KMS-11 (cell line): ENCODE measurements at regions not wholly inside any gene's neighbourhood (a gene's known extent, or its start where the extent isn't known, plus 50 kb on each side); places are given as distances from the start of the nearest gene placed in this dataset.

Experiments used
- H2AFZ ChIP-seq: fragments of 200-600 bp; sonication (generic); 2 replicates; pipeline ENCODE4 v1.6.1; 2016; ENCODE audit warnings: antibody characterized with exemption, mixed run types, low read depth
- H3K27ac ChIP-seq: fragments of 200-600 bp; sonication (generic); 2 replicates; pipeline ENCODE4 v1.6.1; 2016; ENCODE audit warnings: mild to moderate bottlenecking, mixed run types
- H3K27me3 ChIP-seq: fragments of 200-600 bp; sonication (generic); 2 replicates; pipeline ENCODE4 v1.6.1; 2017; ENCODE audit warnings: mild to moderate bottlenecking, low read depth, mixed run types, moderate library complexity; ENCODE audit not compliant: insufficient read depth
- H3K36me3 ChIP-seq: fragments of 200-600 bp; sonication (generic); 2 replicates; pipeline ENCODE4 v1.6.1; 2017; ENCODE audit warnings: mild to moderate bottlenecking, mixed run types; ENCODE audit not compliant: insufficient read depth
- H3K4me1 ChIP-seq: fragments of 200-600 bp; sonication (generic); 2 replicates; pipeline ENCODE4 v1.6.1; 2016; ENCODE audit warnings: mild to moderate bottlenecking, low read depth, mixed run types; ENCODE audit not compliant: poor library complexity, severe bottlenecking
- H3K4me2 ChIP-seq: fragments of 200-600 bp; sonication (generic); 2 replicates; pipeline ENCODE4 v1.7.0; 2016; ENCODE audit warnings: mild to moderate bottlenecking, mixed run types
- H3K4me3 ChIP-seq: fragments of 200-600 bp; sonication (generic); IDR thresholded peaks from 2 replicates; pipeline ENCODE4 v1.6.1; 2017; ENCODE audit warnings: low read depth, low read length, mixed read lengths; ENCODE audit not compliant: insufficient read depth
- H3K79me2 ChIP-seq: fragments of 200-600 bp; sonication (generic); 2 replicates; pipeline ENCODE4 v1.6.1; 2016; ENCODE audit warnings: low read depth, mixed run types; ENCODE audit not compliant: insufficient read depth
- H3K9ac ChIP-seq: fragments of 200-600 bp; sonication (generic); 2 replicates; pipeline ENCODE4 v1.6.1; 2016; ENCODE audit warnings: mild to moderate bottlenecking, mixed run types
- H4K20me1 ChIP-seq: fragments of 200-600 bp; sonication (generic); 2 replicates; pipeline ENCODE4 v1.6.1; 2016; ENCODE audit warnings: mild to moderate bottlenecking, mixed run types; ENCODE audit not compliant: insufficient read depth
- CTCF ChIP-seq: fragments of 200-600 bp; sonication (generic); conservative IDR thresholded peaks from 2 replicates; pipeline ENCODE4 v1.6.1; 2017; ENCODE audit warnings: low read depth, mild to moderate bottlenecking, antibody characterized with exemption, low read length, moderate library complexity, mixed read lengths

DNA sequence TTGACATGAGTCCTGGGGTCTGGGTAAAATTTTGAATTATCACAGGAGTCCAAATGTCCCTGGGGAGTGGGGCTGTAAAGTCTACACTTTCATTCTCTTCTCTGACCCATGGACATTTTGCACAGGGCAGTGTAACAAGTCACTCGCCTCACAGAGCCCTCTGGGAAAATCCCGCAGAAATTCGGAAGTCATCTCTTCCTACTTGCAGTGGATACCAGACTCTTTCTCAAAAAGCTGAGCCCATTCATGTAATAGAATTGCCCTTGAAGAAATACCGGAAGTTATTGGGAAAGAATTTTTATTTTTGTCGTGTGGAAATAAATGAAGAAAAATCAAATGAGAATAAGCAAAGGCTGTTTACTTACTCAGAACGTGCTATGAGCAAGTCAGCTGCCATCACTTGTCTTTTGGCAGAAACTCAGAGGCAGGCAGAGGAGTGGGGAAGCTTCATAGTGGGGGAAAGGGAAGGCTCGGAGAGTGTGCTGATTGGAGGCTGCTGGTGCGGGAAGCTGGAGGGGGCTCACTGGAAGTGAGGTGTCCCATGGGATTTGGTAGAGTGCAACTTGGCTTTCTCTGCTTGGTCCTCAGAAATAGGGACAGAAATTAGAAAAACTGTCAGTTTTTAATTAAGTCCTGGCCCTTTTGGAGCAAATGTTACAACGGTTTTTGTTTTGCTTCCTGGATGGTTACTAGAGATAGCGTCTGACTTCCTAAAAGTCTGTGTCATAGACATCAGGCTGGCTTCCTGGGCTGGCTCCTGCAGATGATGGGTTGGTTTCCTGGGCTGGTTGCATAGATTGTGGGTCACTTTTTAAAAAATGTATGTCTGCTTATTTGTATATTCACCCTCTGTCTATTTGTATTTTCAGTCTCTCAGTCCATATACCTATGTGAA lies 79.8 kb upstream of the EEF1E1 start:
- Histone ChIP-seq H3K79me2 (no peaks in the 10 kb centered on the region), H2AFZ (no peak overlapping the region), H3K4me2 (no peak overlapping the region), H3K27me3 (no peaks in the 10 kb centered on the region), H3K27ac (no peak overlapping the region), H3K4me3 (no peak overlapping the region), H3K36me3 (no peaks in the 10 kb centered on the region), H3K9ac (no peak overlapping the region), H3K4me1 (no peaks in the 10 kb centered on the region), H4K20me1 (no peaks in the 10 kb centered on the region)
- TF ChIP-seq CTCF = no peak

GRCh38 chr6:8181160-8181881 lies 79.0 kb upstream of the EEF1E1 start:
- Histone ChIP-seq H3K27me3 (no peaks in the 10 kb centered on the region), H4K20me1 (no peaks in the 10 kb centered on the region), H2AFZ (no peak overlapping the region), H3K79me2 (no peaks in the 10 kb centered on the region), H3K27ac (no peak overlapping the region), H3K4me2 (no peak overlapping the region), H3K9ac (no peak overlapping the region), H3K4me3 (no peak overlapping the region), H3K4me1 (no peaks in the 10 kb centered on the region), H3K36me3 (no peaks in the 10 kb centered on the region)
- TF ChIP-seq CTCF = no peak

DNA sequence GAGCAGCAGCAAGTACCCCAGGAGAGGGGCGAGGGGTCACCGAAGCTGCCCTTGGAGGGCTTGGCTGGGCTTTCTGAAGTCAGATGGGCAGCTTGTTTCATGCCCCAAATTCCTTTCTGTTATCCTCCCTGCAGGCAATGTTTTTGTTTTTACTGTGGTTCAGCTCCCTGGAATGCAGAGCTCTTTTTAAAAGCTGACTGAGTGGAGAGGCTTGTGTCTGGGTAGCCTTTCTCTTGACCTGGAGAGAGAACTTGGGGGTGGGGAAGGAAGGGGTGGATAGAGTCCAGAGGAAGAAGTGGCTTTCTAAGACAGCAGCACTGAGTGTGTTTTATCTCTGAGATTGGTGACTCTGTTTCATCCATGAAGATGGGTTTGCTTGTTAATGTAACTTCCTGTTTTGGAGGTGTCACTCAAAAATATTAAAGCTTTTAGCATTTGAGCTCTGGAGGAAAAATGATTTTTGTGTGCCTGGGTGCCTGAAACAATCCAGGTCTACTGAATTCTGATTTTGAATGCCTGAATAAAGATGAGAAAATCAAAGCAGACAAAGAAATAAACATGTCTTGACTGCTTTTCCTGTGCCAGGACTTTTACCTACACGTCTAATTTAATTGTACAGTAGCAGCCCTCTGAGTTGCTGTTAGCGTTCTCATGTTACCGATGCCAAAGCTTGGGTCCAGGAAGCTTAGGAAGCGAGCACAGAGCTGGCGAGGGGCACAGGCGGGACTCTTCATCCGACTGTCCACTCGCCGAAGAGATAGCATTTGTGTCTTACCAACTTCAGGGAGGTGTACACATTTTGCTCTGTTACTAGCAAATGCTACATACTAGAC lies 78.2 kb upstream of the EEF1E1 start:
- Histone ChIP-seq H3K36me3 (no peaks in the 10 kb centered on the region), H3K27me3 (no peaks in the 10 kb centered on the region), H3K4me3 (no peak overlapping the region), H3K79me2 (no peaks in the 10 kb centered on the region), H2AFZ (no peak overlapping the region), H4K20me1 (no peaks in the 10 kb centered on the region), H3K4me2 (no peak overlapping the region), H3K27ac (no peak overlapping the region), H3K9ac (no peak overlapping the region), H3K4me1 (no peaks in the 10 kb centered on the region)
- TF ChIP-seq CTCF = no peak

GRCh38 chr6:8177721-8178120 lies 75.4 kb upstream of the EEF1E1 start:
- Histone ChIP-seq H3K27me3 (no peaks in the 10 kb centered on the region), H3K4me3 (no peak overlapping the region), H4K20me1 (no peaks in the 10 kb centered on the region), H3K4me1 (no peaks in the 10 kb centered on the region), H3K4me2 (no peak overlapping the region), H3K79me2 (no peaks in the 10 kb centered on the region), H3K9ac (no peak overlapping the region), H3K27ac (no peak overlapping the region), H2AFZ (no peak overlapping the region), H3K36me3 (no peaks in the 10 kb centered on the region)
- no peak for TF ChIP-seq CTCF
